Astrocyte of the cerebellum (primary cell): ENCODE measurements at regions not wholly inside any gene's neighbourhood (a gene's known extent, or its start where the extent isn't known, plus 50 kb on each side); places are given as distances from the start of the nearest gene placed in this dataset.

Experiments used
- DNase-seq: peaks from one replicate; pipeline ENCODE4 v3.0.0-alpha.2; 2011; ENCODE audit warnings: low read depth
- H3K4me3 ChIP-seq: 2 replicates; pipeline ENCODE4 v1.5.1; 2011; ENCODE audit warnings: mild to moderate bottlenecking, low read depth, low read length, moderate library complexity
- CTCF ChIP-seq: IDR thresholded peaks from 2 replicates; pipeline ENCODE4 v1.5.1; 2012; ENCODE audit warnings: low read length, low read depth, moderate library complexity, mild to moderate bottlenecking; ENCODE audit errors: missing control alignments
- in situ Hi-C: cut with HindIII; loops from 2 replicates; pipeline ENCODE4 v1.10.0; 2017; ENCODE audit warnings: low sequenced_read_pairs

GRCh38 chr20:7829776-7830175 lies 110.5 kb downstream of the HAO1 start:
- in situ Hi-C loops, result no loop called here
- no peak for TF ChIP-seq CTCF
- no peak overlapping the region for H3K4me3 ChIP-seq
- DNase-seq, result no peak
